ENCODE measurements at regions not wholly inside any gene's neighbourhood (a gene's known extent, or its start where the extent isn't known, plus 50 kb on each side); places are given as distances from the start of the nearest gene placed in this dataset.

DNA sequence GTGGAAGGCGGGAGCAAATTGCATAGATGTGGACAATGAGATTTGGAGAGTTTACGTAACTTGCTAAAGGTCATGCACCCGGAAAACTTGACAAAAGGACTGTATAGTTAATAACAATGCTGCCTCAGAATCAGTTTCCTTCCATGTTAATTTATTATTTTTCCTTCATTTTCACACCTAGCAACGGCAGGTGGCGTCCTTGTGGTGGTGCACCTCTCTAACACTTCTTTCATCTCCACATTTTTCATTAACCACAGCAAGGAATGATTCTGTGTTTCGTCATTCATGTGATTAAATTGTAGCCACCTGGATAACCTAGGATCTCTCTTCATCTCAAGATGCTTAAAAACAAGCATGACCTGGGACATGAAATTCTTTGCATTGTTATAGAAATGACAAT, 2133.0 kb downstream of the NCAM2 start:
- Mint-ChIP-seq H3K4me1 (no peaks in the 10 kb centered on the region), H3K27ac (no peak overlapping the region), H3K36me3 (no peaks in the 10 kb centered on the region), H3K4me3 (no peak overlapping the region), H3K27me3 (ENCODE audit: low read depth in 3 of 3) (no peaks in the 10 kb centered on the region), H3K9me3 (peaks cover 0 to 4% (median 2%) of the 10 kb centered on the region in 7 donors)
- H3K4me3 ChIP-seq (replicated peaks in 1 of 3; ENCODE audit: low read depth in 2 of 3, low read length in 3 of 3): no peak overlapping the region
- no peak overlapping the region for H3K4me2 ChIP-seq (replicated peaks; ENCODE audit: extremely low read depth, low read length, poor library complexity, severe bottlenecking)
- H3K36me3 ChIP-seq (replicated peaks in 1 of 2; ENCODE audit: control insufficient read depth in 1 of 2, insufficient read depth in 2 of 2, low read length in 2 of 2): no peaks in the 10 kb centered on the region
- no peak overlapping the region for H3K27ac ChIP-seq (ENCODE audit: low read depth in 1 of 2, low read length in 2 of 2)
- H3K9me3 ChIP-seq (replicated peaks in 1 of 2; ENCODE audit: control insufficient read depth in 1 of 2, insufficient read depth in 1 of 2, low read length in 2 of 2): no peaks in the 10 kb centered on the region
- DNase-seq: no peak
- TF ChIP-seq, protein P1, sequence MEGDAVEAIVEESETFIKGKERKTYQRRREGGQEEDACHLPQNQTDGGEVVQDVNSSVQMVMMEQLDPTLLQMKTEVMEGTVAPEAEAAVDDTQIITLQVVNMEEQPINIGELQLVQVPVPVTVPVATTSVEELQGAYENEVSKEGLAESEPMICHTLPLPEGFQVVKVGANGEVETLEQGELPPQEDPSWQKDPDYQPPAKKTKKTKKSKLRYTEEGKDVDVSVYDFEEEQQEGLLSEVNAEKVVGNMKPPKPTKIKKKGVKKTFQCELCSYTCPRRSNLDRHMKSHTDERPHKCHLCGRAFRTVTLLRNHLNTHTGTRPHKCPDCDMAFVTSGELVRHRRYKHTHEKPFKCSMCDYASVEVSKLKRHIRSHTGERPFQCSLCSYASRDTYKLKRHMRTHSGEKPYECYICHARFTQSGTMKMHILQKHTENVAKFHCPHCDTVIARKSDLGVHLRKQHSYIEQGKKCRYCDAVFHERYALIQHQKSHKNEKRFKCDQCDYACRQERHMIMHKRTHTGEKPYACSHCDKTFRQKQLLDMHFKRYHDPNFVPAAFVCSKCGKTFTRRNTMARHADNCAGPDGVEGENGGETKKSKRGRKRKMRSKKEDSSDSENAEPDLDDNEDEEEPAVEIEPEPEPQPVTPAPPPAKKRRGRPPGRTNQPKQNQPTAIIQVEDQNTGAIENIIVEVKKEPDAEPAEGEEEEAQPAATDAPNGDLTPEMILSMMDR (IDR thresholded peaks at IDR 0.05): no peak
- no peaks in the 10 kb centered on the region for H4K20me1 ChIP-seq (ENCODE audit: insufficient read depth, low read length)
- whole genome bisulfite sequencing (ENCODE audit: insufficient coverage): 65% methylated on average over 2 of the region's 6 CpGs
- H3K27me3 ChIP-seq (ENCODE audit: control insufficient read depth in 2 of 2, insufficient read depth in 2 of 2, low read length in 2 of 2): no peaks in the 10 kb centered on the region
- intact Hi-C loops (cut with micrococcal nuclease): no loop called here
- H3K4me1 ChIP-seq (ENCODE audit: control insufficient read depth in 1 of 2, insufficient read depth in 2 of 2, low read length in 2 of 2): no peaks in the 10 kb centered on the region
- no peaks in the 10 kb centered on the region for H3K79me2 ChIP-seq (ENCODE audit: insufficient read depth, low read length)
- H2AFZ ChIP-seq (ENCODE audit: insufficient read depth, low read depth, low read length, poor library complexity, severe bottlenecking): no peak overlapping the region
- no peak overlapping the region for H3K9ac ChIP-seq (ENCODE audit: insufficient read depth, low read length, poor library complexity, severe bottlenecking)

DNA sequence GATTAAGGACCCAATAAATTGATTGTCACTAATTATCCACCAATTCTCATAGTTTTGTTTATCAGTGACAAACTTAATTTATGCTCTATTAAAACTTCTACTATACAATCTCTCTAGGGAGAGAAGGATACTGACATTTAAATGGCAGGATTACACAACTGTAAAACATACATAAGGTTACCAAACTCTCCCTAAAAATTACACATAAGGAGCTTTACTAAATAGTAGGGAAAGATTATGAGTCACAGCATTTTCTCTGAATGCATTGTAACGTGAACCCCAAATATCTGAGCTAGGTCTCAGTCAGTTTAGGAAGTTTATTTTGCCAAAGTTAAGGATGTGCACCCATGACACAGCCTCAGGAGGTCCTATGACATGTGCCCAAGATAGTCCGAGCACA, 2140.6 kb downstream of the NCAM2 start:
- intact Hi-C loops (cut with micrococcal nuclease): no loop called here
- H3K36me3 Mint-ChIP-seq: no peaks in the 10 kb centered on the region
- Histone ChIP-seq H3K4me1 (ENCODE audit: control insufficient read depth in 1 of 2, insufficient read depth in 2 of 2, low read length in 2 of 2) (no peaks in the 10 kb centered on the region), H3K79me2 (ENCODE audit: insufficient read depth, low read length) (no peaks in the 10 kb centered on the region), H3K4me2 (replicated peaks; ENCODE audit: extremely low read depth, low read length, poor library complexity, severe bottlenecking) (no peak overlapping the region), H3K27ac (ENCODE audit: low read depth in 1 of 2, low read length in 2 of 2) (no peak overlapping the region), H4K20me1 (ENCODE audit: insufficient read depth, low read length) (no peaks in the 10 kb centered on the region), H3K4me3 (replicated peaks in 1 of 3; ENCODE audit: low read depth in 2 of 3, low read length in 3 of 3) (no peak overlapping the region), H3K9ac (ENCODE audit: insufficient read depth, low read length, poor library complexity, severe bottlenecking) (no peak overlapping the region), H3K36me3 (replicated peaks in 1 of 2; ENCODE audit: control insufficient read depth in 1 of 2, insufficient read depth in 2 of 2, low read length in 2 of 2) (no peaks in the 10 kb centered on the region), H3K9me3 (replicated peaks in 1 of 2; ENCODE audit: control insufficient read depth in 1 of 2, insufficient read depth in 1 of 2, low read length in 2 of 2) (peaks cover 0 to 14% of the 10 kb centered on the region in 2 donors), H2AFZ (ENCODE audit: insufficient read depth, low read depth, low read length, poor library complexity, severe bottlenecking) (no peak overlapping the region), H3K27me3 (ENCODE audit: control insufficient read depth in 2 of 2, insufficient read depth in 2 of 2, low read length in 2 of 2) (no peaks in the 10 kb centered on the region)
- DNase-seq: no peak
- no peak overlapping the region for H3K4me3 Mint-ChIP-seq
- no peaks in the 10 kb centered on the region for H3K4me1 Mint-ChIP-seq
- no peak overlapping the region for H3K27ac Mint-ChIP-seq
- TF ChIP-seq, protein P1 (IDR thresholded peaks at IDR 0.05): no peak
- peaks cover 0 to 9% (median 3%) of the 10 kb centered on the region in 7 donors for H3K9me3 Mint-ChIP-seq
- WGBS (ENCODE audit: insufficient coverage): 89% methylated on average over 2 of the region's 2 CpGs
- H3K27me3 Mint-ChIP-seq (ENCODE audit: low read depth in 3 of 3): no peaks in the 10 kb centered on the region
